K562 (cell line): ENCODE measurements at regions not wholly inside any gene's neighbourhood (a gene's known extent, or its start where the extent isn't known, plus 50 kb on each side); places are given as distances from the start of the nearest gene placed in this dataset.

Experiments
- ASH1L ChIP-seq: fragments of 450-650 bp; IDR thresholded peaks from 2 replicates; pipeline ENCODE4 v1.6.1; 2018; ENCODE audit warnings: borderline replicate concordance, mild to moderate bottlenecking, low read depth; ENCODE audit not compliant: partially characterized antibody
- CBFA2T3 ChIP-seq: fragments of 450-650 bp; IDR thresholded peaks from 2 replicates; pipeline ENCODE4 v1.6.1; 2017
- ETV5 ChIP-seq: sonication (generic); formaldehyde crosslinking; IDR thresholded peaks from 2 replicates; pipeline ENCODE4 v1.4.0; 2020; ENCODE audit warnings: low read depth, mild to moderate bottlenecking, missing genetic modification reagents
- FOSL1 ChIP-seq: fragments of 200-800 bp; sonication (Bioruptor generic); conservative IDR thresholded peaks from 2 replicates; pipeline ENCODE4 v1.6.1; 2016; ENCODE audit warnings: missing genetic modification characterization, missing compliant biosample characterization
- GABPA ChIP-seq: fragments of 200-800 bp; sonication (Bioruptor generic); conservative IDR thresholded peaks from 2 replicates; pipeline ENCODE4 v1.6.1; 2016; ENCODE audit warnings: low read depth, missing genetic modification characterization, missing compliant biosample characterization
- HDAC1 ChIP-seq, 2 experiments: fragments of 450-650 bp; IDR thresholded peaks; 2 replicates each; pipeline ENCODE4 v1.6.1; 2016 to 2017; ENCODE audit warnings: inconsistent platforms in 1 of 2, mild to moderate bottlenecking in 1 of 2, moderate library complexity in 1 of 2
- IFI16 ChIP-seq: fragments of 250-450 bp; sonication (Bioruptor Pico); IDR thresholded peaks from 2 replicates; pipeline ENCODE4 v2.1.2; 2022; ENCODE audit warnings: mild to moderate bottlenecking, inconsistent platforms
- ILF3 ChIP-seq: fragments of 450-650 bp; IDR thresholded peaks from 2 replicates; pipeline ENCODE4 v1.6.1; 2018; ENCODE audit warnings: antibody characterized with exemption, mild to moderate bottlenecking, moderate library complexity, borderline replicate concordance
- MAFK ChIP-seq: IDR thresholded peaks from 2 replicates; pipeline ENCODE4 v1.6.1; 2011; ENCODE audit warnings: low read length, improper control_type of control experiment
- MAZ ChIP-seq, 2 experiments: fragments of 450-650 bp in 1 of 2; sonication (generic) in 1 of 2; formaldehyde crosslinking; IDR thresholded peaks in 1 of 2; conservative IDR thresholded peaks in 1 of 2; 2 replicates each; pipeline versions ENCODE4 v1.4.0 to v1.5.0; 2020; ENCODE audit warnings: mild to moderate bottlenecking in 1 of 2, missing genetic modification reagents in 1 of 2
- MCM3 ChIP-seq: fragments of 450-650 bp; IDR thresholded peaks from 2 replicates; pipeline ENCODE4 v1.6.1; 2016
- MTA2 ChIP-seq: fragments of 450-650 bp; IDR thresholded peaks from 2 replicates; pipeline ENCODE4 v1.6.1; 2016; ENCODE audit warnings: low read depth
- NCOR1 ChIP-seq: fragments of 450-650 bp; IDR thresholded peaks from 2 replicates; pipeline ENCODE4 v1.6.1; 2016; ENCODE audit warnings: mild to moderate bottlenecking, moderate library complexity
- PHF21A ChIP-seq: fragments of 450-650 bp; IDR thresholded peaks from 2 replicates; pipeline ENCODE4 v1.6.1; 2017; ENCODE audit warnings: low read depth, borderline replicate concordance
- PTBP1 ChIP-seq: fragments of 200-400 bp; formaldehyde crosslinking; IDR thresholded peaks from 2 replicates; pipeline ENCODE4 v1.6.1; 2017; ENCODE audit warnings: low read depth, low read length
- RBM39 ChIP-seq: fragments of 200-400 bp; formaldehyde crosslinking; optimal IDR thresholded peaks from 2 replicates; pipeline ENCODE3; 2018; ENCODE audit warnings: low read depth, low read length
- SETDB1 ChIP-seq: IDR thresholded peaks from one replicate; pipeline ENCODE4 v1.6.1; 2012; ENCODE audit warnings: low read length, control low read depth, inconsistent platforms
- SMARCC2 ChIP-seq: fragments of 450-650 bp; IDR thresholded peaks from 2 replicates; pipeline ENCODE4 v1.6.1; 2017; ENCODE audit warnings: antibody characterized with exemption, moderate library complexity, mild to moderate bottlenecking, low read depth
- TAL1 ChIP-seq: fragments of 450-650 bp; IDR thresholded peaks from 2 replicates; pipeline ENCODE4 v1.6.1; 2016; ENCODE audit warnings: mild to moderate bottlenecking
- TCF7 ChIP-seq: sonication (generic); IDR thresholded peaks from 2 replicates; pipeline ENCODE4 v1.6.1; 2016; ENCODE audit warnings: antibody characterized with exemption, borderline replicate concordance
- U2AF1 ChIP-seq: fragments of 200-400 bp; formaldehyde crosslinking; optimal IDR thresholded peaks from 2 replicates; pipeline ENCODE3; 2017; ENCODE audit warnings: mild to moderate bottlenecking, low read depth, low read length, moderate library complexity
- ZNF274 ChIP-seq: IDR thresholded peaks from 2 replicates; pipeline ENCODE4 v1.6.1; 2011; ENCODE audit warnings: low read depth, mild to moderate bottlenecking, low read length, moderate library complexity, borderline replicate concordance
- TF ChIP-seq, protein P1 (sequence below): sonication (generic); formaldehyde crosslinking; IDR thresholded peaks from 2 replicates; pipeline ENCODE4 v1.8.0; 2023; ENCODE audit warnings: mild to moderate bottlenecking, missing genetic modification reagents
- TF ChIP-seq, protein P2 (sequence below): fragments of 450-650 bp; conservative IDR thresholded peaks from 2 replicates; pipeline ENCODE4 v1.6.1; 2016; ENCODE audit warnings: missing genetic modification characterization, low read depth, mild to moderate bottlenecking, control low read depth, missing compliant biosample characterization
- TF ChIP-seq, protein P3 (sequence below): fragments of 450-650 bp; IDR thresholded peaks from one replicate; pipeline ENCODE4 v1.6.1; 2018; ENCODE audit warnings: mild to moderate bottlenecking, moderate library complexity; ENCODE audit not compliant: partially characterized antibody
- TF ChIP-seq, protein P4 (sequence below): fragments of 450-650 bp; IDR thresholded peaks from 2 replicates; pipeline ENCODE4 v1.6.1; 2014; ENCODE audit warnings: low read depth, mild to moderate bottlenecking, moderate library complexity, borderline replicate concordance

DNA sequence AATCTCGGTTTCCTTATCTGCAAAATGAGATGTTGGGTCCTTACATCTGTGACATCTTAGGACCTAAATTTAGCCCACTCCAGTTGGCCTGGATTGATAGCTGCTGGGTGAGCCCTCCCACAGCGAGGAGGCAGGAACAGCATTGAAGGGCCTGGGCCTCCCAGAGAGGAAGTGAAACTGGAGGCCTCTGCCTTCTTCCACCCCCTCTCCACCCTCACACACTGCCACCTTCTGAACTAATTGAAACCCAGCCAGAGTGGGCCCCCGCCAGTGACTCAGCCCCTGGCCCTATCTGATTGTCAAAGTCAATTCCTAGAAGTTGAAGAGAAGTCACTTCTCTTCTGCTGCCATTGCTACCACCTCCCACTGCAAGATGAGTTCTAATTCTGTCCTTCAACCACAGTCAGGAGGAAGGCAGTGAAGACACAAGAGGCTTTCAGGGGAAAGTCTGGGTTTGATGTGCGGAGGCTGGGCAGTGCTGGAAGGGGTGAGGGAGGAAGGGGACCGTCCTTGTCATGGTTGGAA, 55.2 kb upstream of the NEK6 start (continued):
- TF ChIP-seq, protein P1, sequence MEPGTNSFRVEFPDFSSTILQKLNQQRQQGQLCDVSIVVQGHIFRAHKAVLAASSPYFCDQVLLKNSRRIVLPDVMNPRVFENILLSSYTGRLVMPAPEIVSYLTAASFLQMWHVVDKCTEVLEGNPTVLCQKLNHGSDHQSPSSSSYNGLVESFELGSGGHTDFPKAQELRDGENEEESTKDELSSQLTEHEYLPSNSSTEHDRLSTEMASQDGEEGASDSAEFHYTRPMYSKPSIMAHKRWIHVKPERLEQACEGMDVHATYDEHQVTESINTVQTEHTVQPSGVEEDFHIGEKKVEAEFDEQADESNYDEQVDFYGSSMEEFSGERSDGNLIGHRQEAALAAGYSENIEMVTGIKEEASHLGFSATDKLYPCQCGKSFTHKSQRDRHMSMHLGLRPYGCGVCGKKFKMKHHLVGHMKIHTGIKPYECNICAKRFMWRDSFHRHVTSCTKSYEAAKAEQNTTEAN (CRISPR knock-in tag) = no peak
- TF ChIP-seq MAFK = peak; percentile 58; the same call in 1 of the 2 replicates
- TF ChIP-seq TCF7 = no peak
- no peak for TF ChIP-seq ILF3
- no peak for TF ChIP-seq RBM39
- TF ChIP-seq, protein P2, sequence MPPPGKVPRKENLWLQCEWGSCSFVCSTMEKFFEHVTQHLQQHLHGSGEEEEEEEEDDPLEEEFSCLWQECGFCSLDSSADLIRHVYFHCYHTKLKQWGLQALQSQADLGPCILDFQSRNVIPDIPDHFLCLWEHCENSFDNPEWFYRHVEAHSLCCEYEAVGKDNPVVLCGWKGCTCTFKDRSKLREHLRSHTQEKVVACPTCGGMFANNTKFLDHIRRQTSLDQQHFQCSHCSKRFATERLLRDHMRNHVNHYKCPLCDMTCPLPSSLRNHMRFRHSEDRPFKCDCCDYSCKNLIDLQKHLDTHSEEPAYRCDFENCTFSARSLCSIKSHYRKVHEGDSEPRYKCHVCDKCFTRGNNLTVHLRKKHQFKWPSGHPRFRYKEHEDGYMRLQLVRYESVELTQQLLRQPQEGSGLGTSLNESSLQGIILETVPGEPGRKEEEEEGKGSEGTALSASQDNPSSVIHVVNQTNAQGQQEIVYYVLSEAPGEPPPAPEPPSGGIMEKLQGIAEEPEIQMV (tag) = no peak
- peak; percentile 83; the same call in 1 of the 2 replicates for TF ChIP-seq ETV5 (CRISPR knock-in tag)
- no peak for TF ChIP-seq PTBP1
- TF ChIP-seq SETDB1 = no peak
- peak; percentile 66 for TF ChIP-seq GABPA (tag)
- TF ChIP-seq, protein P3, sequence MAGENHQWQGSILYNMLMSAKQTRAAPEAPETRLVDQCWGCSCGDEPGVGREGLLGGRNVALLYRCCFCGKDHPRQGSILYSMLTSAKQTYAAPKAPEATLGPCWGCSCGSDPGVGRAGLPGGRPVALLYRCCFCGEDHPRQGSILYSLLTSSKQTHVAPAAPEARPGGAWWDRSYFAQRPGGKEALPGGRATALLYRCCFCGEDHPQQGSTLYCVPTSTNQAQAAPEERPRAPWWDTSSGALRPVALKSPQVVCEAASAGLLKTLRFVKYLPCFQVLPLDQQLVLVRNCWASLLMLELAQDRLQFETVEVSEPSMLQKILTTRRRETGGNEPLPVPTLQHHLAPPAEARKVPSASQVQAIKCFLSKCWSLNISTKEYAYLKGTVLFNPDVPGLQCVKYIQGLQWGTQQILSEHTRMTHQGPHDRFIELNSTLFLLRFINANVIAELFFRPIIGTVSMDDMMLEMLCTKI = no peak
- TF ChIP-seq HDAC1 (IDR thresholded peaks at IDR 0.05) = peak in 1 of 2 experiments; percentile 94; a peak in 2 of 4 replicates
- TF ChIP-seq NCOR1 = peak; percentile 89
- TF ChIP-seq, protein P4, sequence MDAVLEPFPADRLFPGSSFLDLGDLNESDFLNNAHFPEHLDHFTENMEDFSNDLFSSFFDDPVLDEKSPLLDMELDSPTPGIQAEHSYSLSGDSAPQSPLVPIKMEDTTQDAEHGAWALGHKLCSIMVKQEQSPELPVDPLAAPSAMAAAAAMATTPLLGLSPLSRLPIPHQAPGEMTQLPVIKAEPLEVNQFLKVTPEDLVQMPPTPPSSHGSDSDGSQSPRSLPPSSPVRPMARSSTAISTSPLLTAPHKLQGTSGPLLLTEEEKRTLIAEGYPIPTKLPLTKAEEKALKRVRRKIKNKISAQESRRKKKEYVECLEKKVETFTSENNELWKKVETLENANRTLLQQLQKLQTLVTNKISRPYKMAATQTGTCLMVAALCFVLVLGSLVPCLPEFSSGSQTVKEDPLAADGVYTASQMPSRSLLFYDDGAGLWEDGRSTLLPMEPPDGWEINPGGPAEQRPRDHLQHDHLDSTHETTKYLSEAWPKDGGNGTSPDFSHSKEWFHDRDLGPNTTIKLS = no peak
- TF ChIP-seq ZNF274 = no peak
- TF ChIP-seq MAZ (CRISPR knock-in tag; conservative IDR thresholded peaks at IDR 0.05 in 1 of 2, IDR thresholded peaks at IDR 0.05 in 1 of 2) = peak; percentile 84 to 92
- peak; percentile 94 for TF ChIP-seq CBFA2T3
- no peak for TF ChIP-seq ASH1L
- TF ChIP-seq FOSL1 (tag) = peak; percentile 99
- TF ChIP-seq TAL1 = peak; percentile 76
- no peak for TF ChIP-seq IFI16
- peak; percentile 97 for TF ChIP-seq SMARCC2
- TF ChIP-seq PHF21A = 0 out of 2 replicates have a peak, but pooled peaks have one; percentile 34
- no peak for TF ChIP-seq MCM3
- no peak for TF ChIP-seq U2AF1
- TF ChIP-seq MTA2 = peak; percentile 65
